Esophagus squamous epithelium (tissue), 5 donors: ENCODE measurements at regions not wholly inside any gene's neighbourhood (a gene's known extent, or its start where the extent isn't known, plus 50 kb on each side); places are given as distances from the start of the nearest gene placed in this dataset.

Experiments
- DNase-seq: peaks from one replicate; lab custom pipeline; 2025; lab: John Stamatoyannopoulos, UW
- H3K27ac ChIP-seq, 4 donors: fragments of 200-600 bp; sonication (generic); one replicate each; pipeline ENCODE4 v1.5.1; 2016 to 2019; ENCODE audit warnings: mild to moderate bottlenecking in 1 of 4
- H3K27me3 ChIP-seq, 4 donors: fragments of 200-600 bp; sonication (generic); 1 replicate in 3 of 4; 2 replicates in 1 of 4; pipeline versions ENCODE4 v1.5.1 to v1.6.0; 2017 to 2021; ENCODE audit warnings: antibody characterized with exemption in 1 of 4
- H3K36me3 ChIP-seq, 3 donors: fragments of 200-600 bp; sonication (generic); one replicate each; pipeline ENCODE4 v1.5.1; 2016 to 2019
- H3K4me1 ChIP-seq, 3 donors: fragments of 200-600 bp; sonication (generic); one replicate each; pipeline ENCODE4 v1.5.1; 2017 to 2019
- H3K4me3 ChIP-seq, 4 donors: fragments of 200-600 bp; sonication (generic); 1 replicate in 3 of 4; 2 replicates in 1 of 4; pipeline ENCODE4 v1.5.1; 2016 to 2019; ENCODE audit warnings: mild to moderate bottlenecking in 2 of 4, moderate library complexity in 1 of 4
- H3K9me3 ChIP-seq, 3 donors: fragments of 200-600 bp; sonication (generic); one replicate each; pipeline ENCODE4 v1.5.1; 2016 to 2019
- POLR2A ChIP-seq, 4 donors: fragments of 450-650 bp; IDR thresholded peaks; one replicate each; pipeline ENCODE4 v1.6.1; 2017; ENCODE audit warnings: antibody characterized with exemption in 4 of 4, mild to moderate bottlenecking in 4 of 4, moderate library complexity in 3 of 4
- WGBS, 2 donors: methylation state at CpG; one replicate each; pipeline ENCODE4 v1.1.5; 2018; 5-methylcytosine and 5-hydroxymethylcytosine counted together
- intact Hi-C: fragments of 100-400 bp; cut with DNase I; formaldehyde crosslinking; loops from one replicate; pipeline ENCODE4 v1.15.0; 2022
- TF ChIP-seq, protein P1 (sequence below), 6 experiments: fragments of 450-650 bp in 4 of 6; fragments of 200-600 bp in 2 of 6; sonication (generic) in 2 of 6; IDR thresholded peaks; one replicate each; pipeline ENCODE4 v1.5.1; 2016 to 2019; ENCODE audit warnings: antibody characterized with exemption in 6 of 6, mild to moderate bottlenecking in 4 of 6, moderate library complexity in 4 of 6
- donor health status: DM: yes; HTN: yes; CAD: no.

- no peak overlapping the region for H3K4me3 ChIP-seq
- TF ChIP-seq, protein P1, sequence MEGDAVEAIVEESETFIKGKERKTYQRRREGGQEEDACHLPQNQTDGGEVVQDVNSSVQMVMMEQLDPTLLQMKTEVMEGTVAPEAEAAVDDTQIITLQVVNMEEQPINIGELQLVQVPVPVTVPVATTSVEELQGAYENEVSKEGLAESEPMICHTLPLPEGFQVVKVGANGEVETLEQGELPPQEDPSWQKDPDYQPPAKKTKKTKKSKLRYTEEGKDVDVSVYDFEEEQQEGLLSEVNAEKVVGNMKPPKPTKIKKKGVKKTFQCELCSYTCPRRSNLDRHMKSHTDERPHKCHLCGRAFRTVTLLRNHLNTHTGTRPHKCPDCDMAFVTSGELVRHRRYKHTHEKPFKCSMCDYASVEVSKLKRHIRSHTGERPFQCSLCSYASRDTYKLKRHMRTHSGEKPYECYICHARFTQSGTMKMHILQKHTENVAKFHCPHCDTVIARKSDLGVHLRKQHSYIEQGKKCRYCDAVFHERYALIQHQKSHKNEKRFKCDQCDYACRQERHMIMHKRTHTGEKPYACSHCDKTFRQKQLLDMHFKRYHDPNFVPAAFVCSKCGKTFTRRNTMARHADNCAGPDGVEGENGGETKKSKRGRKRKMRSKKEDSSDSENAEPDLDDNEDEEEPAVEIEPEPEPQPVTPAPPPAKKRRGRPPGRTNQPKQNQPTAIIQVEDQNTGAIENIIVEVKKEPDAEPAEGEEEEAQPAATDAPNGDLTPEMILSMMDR (IDR thresholded peaks at IDR 0.05) = no peak
- no peak for TF ChIP-seq POLR2A (IDR thresholded peaks at IDR 0.05)
- H3K36me3 ChIP-seq = no peaks in the 10 kb centered on the region
- no peaks in the 10 kb centered on the region for H3K9me3 ChIP-seq
- intact Hi-C loops = no loop called here
- H3K27ac ChIP-seq = no peak overlapping the region
- DNase-seq = no peak
- H3K27me3 ChIP-seq = no peaks in the 10 kb centered on the region
- H3K4me1 ChIP-seq = no peaks in the 10 kb centered on the region
Measured at GRCh38 chr5:39867923-39868322, 443.1 kb upstream of the DAB2 start.

DNA sequence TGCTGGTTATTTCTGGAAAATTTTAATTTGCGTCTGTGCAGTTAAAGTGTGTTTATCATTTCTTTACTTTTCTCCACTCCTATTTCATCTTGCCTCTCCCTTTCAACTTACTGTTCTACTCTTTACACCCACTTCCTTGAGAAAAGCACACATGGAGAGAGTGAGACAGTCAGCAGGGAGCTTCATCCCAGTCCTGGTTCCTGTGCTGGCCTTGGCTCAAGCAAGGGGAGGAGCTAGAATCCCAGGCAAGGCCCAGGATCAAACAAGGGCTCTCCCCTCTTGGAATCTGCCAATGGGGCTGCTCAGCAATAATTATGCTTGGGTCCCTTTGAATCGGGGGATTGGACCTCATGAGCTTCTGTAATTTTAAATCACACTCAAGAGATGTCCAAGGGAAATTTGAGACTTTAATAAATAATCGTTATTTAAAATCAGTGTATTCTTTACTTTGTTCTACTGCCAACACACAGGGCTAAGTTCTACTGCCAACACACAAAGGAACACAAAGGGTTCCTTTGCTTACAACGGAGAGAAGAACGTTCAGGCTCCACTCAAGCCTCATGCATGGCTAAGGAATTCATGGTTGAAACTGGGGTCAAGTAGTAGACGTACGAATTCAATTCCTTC, 439.3 kb upstream of the DAB2 start:
- WGBS, 2 donors = 69 to 74% methylated on average over 7 of the region's 7 CpGs
- Histone ChIP-seq H3K36me3 (no peaks in the 10 kb centered on the region), H3K4me3 (no peak overlapping the region), H3K4me1 (no peaks in the 10 kb centered on the region), H3K27me3 (no peaks in the 10 kb centered on the region), H3K9me3 (no peaks in the 10 kb centered on the region), H3K27ac (no peak overlapping the region)
- TF ChIP-seq POLR2A (IDR thresholded peaks at IDR 0.05) = no peak
- TF ChIP-seq, protein P1 (IDR thresholded peaks at IDR 0.05) = no peak
- DNase-seq = no peak
- intact Hi-C loops = no loop called here

GRCh38 chr5:39857041-39857440, 432.3 kb upstream of the DAB2 start:
- no peak for DNase-seq
- Histone ChIP-seq H3K9me3 (no peaks in the 10 kb centered on the region), H3K27ac (no peak overlapping the region), H3K4me1 (no peaks in the 10 kb centered on the region), H3K27me3 (no peaks in the 10 kb centered on the region), H3K36me3 (no peaks in the 10 kb centered on the region), H3K4me3 (no peak overlapping the region)
- TF ChIP-seq, protein P1 (IDR thresholded peaks at IDR 0.05) = no peak
- TF ChIP-seq POLR2A (IDR thresholded peaks at IDR 0.05) = no peak
- intact Hi-C loops = no loop called here
- WGBS, 2 donors = 78 to 79% methylated on average over 3 of the region's 3 CpGs

GRCh38 chr5:39854771-39855410, 430.1 kb upstream of the DAB2 start:
- DNase-seq = no peak
- no peaks in the 10 kb centered on the region for H3K27me3 ChIP-seq
- intact Hi-C loops = no loop called here
- WGBS, 2 donors = 62 to 71% methylated on average over 2 of the region's 2 CpGs
- no peaks in the 10 kb centered on the region for H3K4me1 ChIP-seq
- H3K4me3 ChIP-seq = no peak overlapping the region
- H3K27ac ChIP-seq = no peak overlapping the region
- H3K36me3 ChIP-seq = no peaks in the 10 kb centered on the region
- H3K9me3 ChIP-seq = no peaks in the 10 kb centered on the region
- no peak for TF ChIP-seq POLR2A (IDR thresholded peaks at IDR 0.05)
- TF ChIP-seq, protein P1 (IDR thresholded peaks at IDR 0.05) = no peak

DNA sequence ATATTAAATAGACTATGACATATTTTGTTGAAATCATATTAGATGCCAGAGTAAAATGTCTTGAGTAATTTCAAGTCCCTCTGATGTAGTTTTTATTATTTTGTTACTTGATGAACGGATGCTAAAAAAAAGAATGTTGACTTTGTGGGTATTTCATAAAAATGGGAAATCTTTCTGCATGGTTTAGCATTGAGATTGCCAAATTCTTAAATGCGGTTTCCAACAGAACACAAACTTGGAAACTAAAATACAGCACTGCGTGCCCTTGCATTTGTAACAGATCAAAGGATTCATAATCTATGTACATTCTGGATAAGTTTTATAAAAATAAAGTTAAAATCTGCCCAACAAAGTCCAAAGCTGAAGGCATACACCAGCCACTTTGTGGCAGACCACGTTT, 425.5 kb upstream of the DAB2 start:
- no peak for DNase-seq
- Histone ChIP-seq H3K4me1 (no peaks in the 10 kb centered on the region), H3K27ac (no peak overlapping the region), H3K27me3 (no peaks in the 10 kb centered on the region), H3K36me3 (no peaks in the 10 kb centered on the region), H3K9me3 (no peaks in the 10 kb centered on the region), H3K4me3 (no peak overlapping the region)
- no peak for TF ChIP-seq POLR2A (IDR thresholded peaks at IDR 0.05)
- TF ChIP-seq, protein P1 (IDR thresholded peaks at IDR 0.05) = no peak
- intact Hi-C loops = no loop called here
- WGBS, 2 donors = 53 to 62% methylated on average over 4 of the region's 4 CpGs
